ENCODE measurements at regions not wholly inside any gene's neighbourhood (a gene's known extent, or its start where the extent isn't known, plus 50 kb on each side); places are given as distances from the start of the nearest gene placed in this dataset.
"Not testable (repeated sequence)": the region's sequence is repeated elsewhere in the genome, so short reads cannot be mapped to it uniquely, and the experiment has no call there.

GRCh38 chr4:117164338-117164737, 79.0 kb upstream of the TRAM1L1 start:
- H3K9me3 ChIP-seq (ENCODE audit: control insufficient read depth, insufficient read depth, low read depth, low read length): no peaks in the 10 kb centered on the region
- no peaks in the 10 kb centered on the region for H3K4me1 ChIP-seq (ENCODE audit: control insufficient read depth, insufficient read depth, low read length)
- ATAC-seq: no peak
- POLR2A ChIA-PET: no interaction called here
- in situ Hi-C loops (cut with HindIII; ENCODE audit: low pct_unique_long_range_greater_than_20kb, low sequenced_read_pairs) (no loop called here), intact Hi-C loops (cut with micrococcal nuclease; ENCODE audit: unreplicated experiment) (no loop called here)
- no peaks in the 10 kb centered on the region for H3K36me3 ChIP-seq (ENCODE audit: control insufficient read depth, insufficient read depth, low read length)
- CTCF ChIA-PET: interaction anchor here (0.6 kb wide), 1 partner anchor 564 kb away, joined by 7 read pairs; no protein-coding TSS in a partner anchor
- no peaks in the 10 kb centered on the region for H3K27me3 ChIP-seq (ENCODE audit: control insufficient read depth, insufficient read depth, low read length)
- TF ChIP-seq REST (IDR thresholded peaks at IDR 0.05; ENCODE audit: insufficient read depth in 1 of 2, low read depth in 2 of 2, low read length in 1 of 2) (no peak), SIN3A (IDR thresholded peaks at IDR 0.05; ENCODE audit: borderline replicate concordance, insufficient read depth, low read depth, low read length) (no peak), CTCF (IDR thresholded peaks at IDR 0.05) (no peak), POLR2AphosphoS5 (IDR thresholded peaks at IDR 0.05; ENCODE audit: low read depth, low read length) (no peak), TCF7L2 (IDR thresholded peaks at IDR 0.05; ENCODE audit: low read depth, low read length) (no peak)
- BruUV-seq (replicated peaks): no TSS peak
- no peak overlapping the region for H3K4me3 ChIP-seq (ENCODE audit: low read depth in 2 of 2, low read length in 2 of 2)
- H3K27ac ChIP-seq (ENCODE audit: low read length): no peak overlapping the region
- DNase-seq (ENCODE audit: low read depth, low spot score): no peak

- H3K4me3 ChIP-seq (ENCODE audit: low read depth in 2 of 2, low read length in 2 of 2); BruUV-seq (replicated peaks); intact Hi-C loops (cut with micrococcal nuclease; ENCODE audit: unreplicated experiment); H3K36me3 ChIP-seq (ENCODE audit: control insufficient read depth, insufficient read depth, low read length); POLR2A ChIA-PET; DNase-seq (ENCODE audit: low read depth, low spot score); ATAC-seq; H3K27ac ChIP-seq (ENCODE audit: low read length); H3K27me3 ChIP-seq (ENCODE audit: control insufficient read depth, insufficient read depth, low read length); H3K4me1 ChIP-seq (ENCODE audit: control insufficient read depth, insufficient read depth, low read length); H3K9me3 ChIP-seq (ENCODE audit: control insufficient read depth, insufficient read depth, low read depth, low read length); CTCF ChIA-PET; in situ Hi-C loops (cut with HindIII; ENCODE audit: low pct_unique_long_range_greater_than_20kb, low sequenced_read_pairs): not testable (repeated sequence)
Measured at GRCh38 chr4:117175369-117175768, 90.0 kb upstream of the TRAM1L1 start.

GRCh38 chr4:117203231-117203630, 117.9 kb upstream of the TRAM1L1 start:
- ChIA-PET POLR2A (no interaction called here), CTCF (no interaction called here)
- H3K27me3 ChIP-seq (ENCODE audit: control insufficient read depth, insufficient read depth, low read length): no peaks in the 10 kb centered on the region
- no peaks in the 10 kb centered on the region for H3K9me3 ChIP-seq (ENCODE audit: control insufficient read depth, insufficient read depth, low read depth, low read length)
- H3K36me3 ChIP-seq (ENCODE audit: control insufficient read depth, insufficient read depth, low read length): no peaks in the 10 kb centered on the region
- ATAC-seq: no peak
- H3K27ac ChIP-seq (ENCODE audit: low read length): no peak overlapping the region
- intact Hi-C loops (cut with micrococcal nuclease; ENCODE audit: unreplicated experiment) (no loop called here), in situ Hi-C loops (cut with HindIII; ENCODE audit: low pct_unique_long_range_greater_than_20kb, low sequenced_read_pairs) (no loop called here)
- DNase-seq (ENCODE audit: low read depth, low spot score): no peak
- BruUV-seq (replicated peaks): no TSS peak
- TF ChIP-seq POLR2AphosphoS5 (IDR thresholded peaks at IDR 0.05; ENCODE audit: low read depth, low read length) (no peak), REST (IDR thresholded peaks at IDR 0.05; ENCODE audit: insufficient read depth in 1 of 2, low read depth in 2 of 2, low read length in 1 of 2) (no peak), TCF7L2 (IDR thresholded peaks at IDR 0.05; ENCODE audit: low read depth, low read length) (no peak), SIN3A (IDR thresholded peaks at IDR 0.05; ENCODE audit: borderline replicate concordance, insufficient read depth, low read depth, low read length) (no peak), CTCF (IDR thresholded peaks at IDR 0.05) (no peak)
- no peaks in the 10 kb centered on the region for H3K4me1 ChIP-seq (ENCODE audit: control insufficient read depth, insufficient read depth, low read length)
- no peak overlapping the region for H3K4me3 ChIP-seq (ENCODE audit: low read depth in 2 of 2, low read length in 2 of 2)
